IMR-90 (cell line): ENCODE measurements at regions not wholly inside any gene's neighbourhood (a gene's known extent, or its start where the extent isn't known, plus 50 kb on each side); places are given as distances from the start of the nearest gene placed in this dataset.
"Not testable (repeated sequence)": the region's sequence is repeated elsewhere in the genome, so short reads cannot be mapped to it uniquely, and the experiment has no call there.

ENCODE experiments used
- CEBPB ChIP-seq: IDR thresholded peaks from 2 replicates; pipeline ENCODE4 v1.6.1; 2012; ENCODE audit warnings: low read depth, low read length, improper control_type of control experiment
- MAFK ChIP-seq: IDR thresholded peaks from 2 replicates; pipeline ENCODE4 v1.6.1; 2012; ENCODE audit warnings: low read depth, low read length, improper control_type of control experiment
- MXI1 ChIP-seq: IDR thresholded peaks from 2 replicates; pipeline ENCODE4 v1.6.1; 2012; ENCODE audit warnings: low read depth, mild to moderate bottlenecking, low read length, moderate library complexity, borderline replicate concordance
- POLR2A ChIP-seq: IDR thresholded peaks from 2 replicates; pipeline ENCODE4 v1.6.1; 2012; ENCODE audit warnings: mild to moderate bottlenecking, low read depth, low read length
- RCOR1 ChIP-seq: IDR thresholded peaks from 2 replicates; pipeline ENCODE4 v1.6.1; 2012; ENCODE audit warnings: mild to moderate bottlenecking, low read length, improper control_type of control experiment; ENCODE audit not compliant: insufficient replicate concordance
- SMC3 ChIP-seq: fragments of 150-350 bp; IDR thresholded peaks from 2 replicates; pipeline ENCODE4 v1.6.1; 2016; ENCODE audit warnings: low read depth, mild to moderate bottlenecking, antibody characterized with exemption, low read length, moderate library complexity
- TF ChIP-seq, protein P1 (sequence below): conservative IDR thresholded peaks from 2 replicates; pipeline ENCODE4 v1.5.1; 2012; ENCODE audit warnings: mild to moderate bottlenecking, low read depth, low read length, improper control_type of control experiment

DNA sequence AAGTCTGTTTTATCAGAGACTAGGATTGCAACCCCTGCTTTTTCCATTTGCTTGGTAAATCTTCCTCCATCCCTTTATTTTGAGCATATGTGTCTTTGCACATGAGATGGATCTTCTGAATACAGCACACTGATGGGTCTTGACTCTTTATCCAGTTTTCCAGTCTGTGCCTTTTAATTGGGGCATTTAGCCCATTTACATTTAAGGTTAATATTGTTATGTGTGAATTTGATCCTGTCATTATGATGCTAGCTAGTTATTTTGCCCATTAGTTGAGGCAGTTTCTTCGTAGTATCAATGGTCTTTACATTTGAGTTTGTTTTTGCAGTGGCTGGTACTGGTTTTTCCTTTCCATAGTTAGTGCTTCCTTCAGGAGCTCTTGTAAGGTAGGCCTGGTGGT lies 120.6 kb upstream of the TNP1 start:
- not testable (repeated sequence) for TF ChIP-seq RCOR1, MAFK, POLR2A, MXI1, CEBPB, SMC3
- TF ChIP-seq, protein P1, sequence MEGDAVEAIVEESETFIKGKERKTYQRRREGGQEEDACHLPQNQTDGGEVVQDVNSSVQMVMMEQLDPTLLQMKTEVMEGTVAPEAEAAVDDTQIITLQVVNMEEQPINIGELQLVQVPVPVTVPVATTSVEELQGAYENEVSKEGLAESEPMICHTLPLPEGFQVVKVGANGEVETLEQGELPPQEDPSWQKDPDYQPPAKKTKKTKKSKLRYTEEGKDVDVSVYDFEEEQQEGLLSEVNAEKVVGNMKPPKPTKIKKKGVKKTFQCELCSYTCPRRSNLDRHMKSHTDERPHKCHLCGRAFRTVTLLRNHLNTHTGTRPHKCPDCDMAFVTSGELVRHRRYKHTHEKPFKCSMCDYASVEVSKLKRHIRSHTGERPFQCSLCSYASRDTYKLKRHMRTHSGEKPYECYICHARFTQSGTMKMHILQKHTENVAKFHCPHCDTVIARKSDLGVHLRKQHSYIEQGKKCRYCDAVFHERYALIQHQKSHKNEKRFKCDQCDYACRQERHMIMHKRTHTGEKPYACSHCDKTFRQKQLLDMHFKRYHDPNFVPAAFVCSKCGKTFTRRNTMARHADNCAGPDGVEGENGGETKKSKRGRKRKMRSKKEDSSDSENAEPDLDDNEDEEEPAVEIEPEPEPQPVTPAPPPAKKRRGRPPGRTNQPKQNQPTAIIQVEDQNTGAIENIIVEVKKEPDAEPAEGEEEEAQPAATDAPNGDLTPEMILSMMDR = not testable (repeated sequence)
